HEK293T (cell line): ENCODE measurements at regions not wholly inside any gene's neighbourhood (a gene's known extent, or its start where the extent isn't known, plus 50 kb on each side); places are given as distances from the start of the nearest gene placed in this dataset.

Experiments used
- ARNT ChIP-seq: fragments of 450-650 bp; IDR thresholded peaks from 2 replicates; pipeline ENCODE4 v1.6.1; 2017; ENCODE audit warnings: mild to moderate bottlenecking
- BHLHE40 ChIP-seq: fragments of 450-650 bp; IDR thresholded peaks from 2 replicates; pipeline ENCODE4 v1.6.1; 2016; ENCODE audit warnings: mild to moderate bottlenecking, moderate library complexity, borderline replicate concordance
- ELF4 ChIP-seq: fragments of 450-650 bp; IDR thresholded peaks from 2 replicates; pipeline ENCODE4 v1.6.1; 2017; ENCODE audit warnings: antibody characterized with exemption
- HDGF ChIP-seq: fragments of 450-650 bp; IDR thresholded peaks from 2 replicates; pipeline ENCODE4 v1.6.1; 2017; ENCODE audit warnings: antibody characterized with exemption, borderline replicate concordance
- SP1 ChIP-seq: fragments of 450-650 bp; IDR thresholded peaks from 2 replicates; pipeline ENCODE4 v1.6.1; 2017
- SUZ12 ChIP-seq: fragments of 450-650 bp; IDR thresholded peaks from 2 replicates; pipeline ENCODE4 v1.6.1; 2016; ENCODE audit warnings: mild to moderate bottlenecking
- TARDBP ChIP-seq: fragments of 450-650 bp; IDR thresholded peaks from 2 replicates; pipeline ENCODE4 v1.6.1; 2016

GRCh38 chr3:181947606-181948005 lies 235.9 kb downstream of the SOX2 start:
- no peak for TF ChIP-seq SUZ12
- no peak for TF ChIP-seq ELF4
- TF ChIP-seq ARNT, result no peak
- no peak for TF ChIP-seq TARDBP
- no peak for TF ChIP-seq BHLHE40
- no peak for TF ChIP-seq HDGF
- no peak for TF ChIP-seq SP1
